Hepatocyte (in vitro differentiated cells): ENCODE measurements at regions not wholly inside any gene's neighbourhood (a gene's known extent, or its start where the extent isn't known, plus 50 kb on each side); places are given as distances from the start of the nearest gene placed in this dataset.
A peak's percentile ranks its signal among the peaks of the same experiment; 100 is the strongest.

ENCODE experiments used
- DNase-seq: peaks from one replicate; pipeline ENCODE4 v3.0.0-alpha.2; 2016; ENCODE audit warnings: low spot score
- H2AFZ ChIP-seq: fragments of 200-600 bp; sonication (generic); 2 replicates; pipeline ENCODE4 v1.6.0; 2016; ENCODE audit warnings: antibody characterized with exemption, mild to moderate bottlenecking
- H3K27ac ChIP-seq: fragments of 200-600 bp; sonication (generic); 2 replicates; pipeline ENCODE4 v1.5.1; 2016; ENCODE audit warnings: mild to moderate bottlenecking
- H3K27me3 ChIP-seq: fragments of 200-600 bp; sonication (generic); 2 replicates; pipeline ENCODE4 v1.6.1; 2016
- H3K36me3 ChIP-seq: fragments of 200-600 bp; sonication (generic); replicated peaks from 2 replicates; pipeline ENCODE4 v1.5.1; 2016; ENCODE audit warnings: low read depth; ENCODE audit not compliant: insufficient read depth
- H3K4me1 ChIP-seq: fragments of 200-600 bp; sonication (generic); 2 replicates; pipeline ENCODE4 v1.5.1; 2016; ENCODE audit warnings: mild to moderate bottlenecking, moderate library complexity; ENCODE audit not compliant: insufficient read depth
- H3K4me2 ChIP-seq: fragments of 200-600 bp; sonication (generic); 2 replicates; pipeline ENCODE4 v1.6.0; 2016
- H3K4me3 ChIP-seq: fragments of 200-600 bp; sonication (generic); 2 replicates; pipeline ENCODE4 v1.5.1; 2016; ENCODE audit warnings: mild to moderate bottlenecking
- H3K79me2 ChIP-seq: fragments of 200-600 bp; sonication (generic); 2 replicates; pipeline ENCODE4 v1.6.0; 2017; ENCODE audit warnings: mild to moderate bottlenecking
- H3K9me2 ChIP-seq: fragments of 200-600 bp; sonication (generic); replicated peaks from 2 replicates; pipeline ENCODE4 v1.6.0; 2017; ENCODE audit warnings: mild to moderate bottlenecking; ENCODE audit not compliant: insufficient read depth
- H3K9me3 ChIP-seq: fragments of 200-600 bp; sonication (generic); 2 replicates; pipeline ENCODE4 v1.5.1; 2016; ENCODE audit warnings: low read depth, mild to moderate bottlenecking
- H4K20me1 ChIP-seq: fragments of 200-600 bp; sonication (generic); 2 replicates; pipeline ENCODE4 v1.6.0; 2016; ENCODE audit warnings: mild to moderate bottlenecking; ENCODE audit not compliant: insufficient read depth, poor library complexity, severe bottlenecking
- EZH2 ChIP-seq: fragments of 200-600 bp; sonication (generic); IDR thresholded peaks from 2 replicates; pipeline ENCODE4 v1.6.1; 2016; ENCODE audit warnings: antibody characterized with exemption, mild to moderate bottlenecking, borderline replicate concordance
- EZH2phosphoT487 ChIP-seq: fragments of 200-600 bp; sonication (generic); IDR thresholded peaks from one replicate; pipeline ENCODE4 v1.6.1; 2018; ENCODE audit warnings: antibody characterized with exemption, mild to moderate bottlenecking, low read depth, moderate library complexity; ENCODE audit not compliant: unreplicated experiment, severe bottlenecking
- WGBS: methylation state at CpG from one replicate; pipeline ENCODE4 v1.1.6; 2016; ENCODE audit warnings: low lambda C conversion rate; ENCODE audit errors: missing lambda C conversion rate; 5-methylcytosine and 5-hydroxymethylcytosine counted together
- TF ChIP-seq, protein P1 (sequence below): fragments of 200-600 bp; sonication (generic); IDR thresholded peaks from 2 replicates; pipeline ENCODE4 v1.5.1; 2016; ENCODE audit warnings: antibody characterized with exemption, mild to moderate bottlenecking; ENCODE audit not compliant: poor library complexity

DNA sequence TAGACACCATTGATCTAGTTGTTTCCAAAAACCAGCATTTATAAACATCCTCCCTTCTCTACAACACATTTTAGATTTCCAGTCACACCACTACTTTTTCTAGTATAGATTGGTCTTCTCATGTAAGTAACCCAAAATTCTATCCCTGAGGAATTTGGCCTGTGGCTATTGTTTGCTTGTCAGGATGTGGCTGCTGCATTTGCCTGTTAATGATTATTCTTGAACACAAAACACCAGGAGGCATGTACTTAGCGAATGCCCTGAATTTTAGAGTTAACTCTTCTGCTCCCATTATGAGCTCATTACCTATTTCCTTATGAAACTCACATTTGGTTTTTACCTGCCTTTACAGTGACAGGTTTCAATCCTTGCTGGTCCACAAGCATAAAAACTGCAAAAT, 102.0 kb upstream of the FSTL5 start:
- Histone ChIP-seq H3K9me2 (no peaks in the 10 kb centered on the region), H2AFZ (no peak overlapping the region), H3K79me2 (no peaks in the 10 kb centered on the region), H4K20me1 (no peaks in the 10 kb centered on the region), H3K4me2 (no peak overlapping the region), H3K27ac (no peak overlapping the region), H3K4me1 (no peaks in the 10 kb centered on the region), H3K9me3 (peaks cover 9% of the 10 kb centered on the region), H3K36me3 (no peaks in the 10 kb centered on the region), H3K27me3 (no peaks in the 10 kb centered on the region), H3K4me3 (no peak overlapping the region)
- no peak for DNase-seq
- no peak for TF ChIP-seq EZH2
- WGBS = 5% methylated on average over 1 of the region's 1 CpG

DNA sequence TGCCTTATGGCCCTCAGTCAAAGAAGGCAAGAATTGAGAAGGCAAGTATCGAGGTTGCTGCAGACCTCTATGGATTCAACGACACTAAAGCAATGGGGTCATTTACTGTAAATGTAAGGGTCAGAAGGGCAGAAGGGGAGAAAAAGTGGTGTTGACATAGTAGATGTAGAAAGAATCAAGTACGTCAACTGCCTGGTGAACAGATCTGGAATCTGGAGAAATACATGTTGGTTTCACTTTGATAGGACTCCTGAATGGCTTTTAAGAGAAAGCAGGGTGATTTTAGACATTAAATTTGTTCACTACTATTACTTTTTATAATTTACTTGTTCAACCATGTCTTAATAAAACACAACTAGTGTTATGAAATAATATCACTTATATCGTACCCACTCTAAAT, 81.3 kb upstream of the FSTL5 start:
- no peaks in the 10 kb centered on the region for H3K27me3 ChIP-seq
- 73% methylated on average over 4 of the region's 4 CpGs for WGBS

DNA sequence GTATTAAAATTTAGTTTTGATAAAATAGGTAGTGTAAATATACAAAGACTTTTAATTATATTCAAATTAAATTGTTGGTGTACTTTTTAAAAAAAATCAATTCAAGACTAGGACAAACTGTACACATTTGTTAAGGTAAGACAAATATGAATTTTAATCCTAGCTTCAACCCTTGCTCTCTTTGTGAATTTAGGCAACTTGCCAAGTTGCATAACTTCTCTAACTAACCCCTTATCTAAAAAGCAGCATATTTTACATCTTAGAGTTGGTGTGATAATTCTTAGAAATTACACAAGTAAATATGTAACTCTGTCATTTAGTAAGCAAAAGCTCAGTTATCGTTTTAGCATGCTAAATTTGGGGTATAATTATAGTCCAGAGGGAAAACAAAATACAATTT, 78.1 kb upstream of the FSTL5 start:
- H3K27me3 ChIP-seq = no peaks in the 10 kb centered on the region
- H3K4me2 ChIP-seq = peak overlapping the region; percentile 11
- no peak overlapping the region for H3K4me3 ChIP-seq
- WGBS = 30% methylated on average over 1 of the region's 1 CpG
- no peaks in the 10 kb centered on the region for H3K4me1 ChIP-seq
- no peaks in the 10 kb centered on the region for H3K36me3 ChIP-seq
- no peaks in the 10 kb centered on the region for H3K9me3 ChIP-seq
- H4K20me1 ChIP-seq = no peaks in the 10 kb centered on the region
- peak; percentile 28 for DNase-seq
- H2AFZ ChIP-seq = no peak overlapping the region
- H3K27ac ChIP-seq = no peak overlapping the region
- H3K79me2 ChIP-seq = no peaks in the 10 kb centered on the region
- TF ChIP-seq EZH2 (no peak), EZH2phosphoT487 (no peak)
- TF ChIP-seq, protein P1, sequence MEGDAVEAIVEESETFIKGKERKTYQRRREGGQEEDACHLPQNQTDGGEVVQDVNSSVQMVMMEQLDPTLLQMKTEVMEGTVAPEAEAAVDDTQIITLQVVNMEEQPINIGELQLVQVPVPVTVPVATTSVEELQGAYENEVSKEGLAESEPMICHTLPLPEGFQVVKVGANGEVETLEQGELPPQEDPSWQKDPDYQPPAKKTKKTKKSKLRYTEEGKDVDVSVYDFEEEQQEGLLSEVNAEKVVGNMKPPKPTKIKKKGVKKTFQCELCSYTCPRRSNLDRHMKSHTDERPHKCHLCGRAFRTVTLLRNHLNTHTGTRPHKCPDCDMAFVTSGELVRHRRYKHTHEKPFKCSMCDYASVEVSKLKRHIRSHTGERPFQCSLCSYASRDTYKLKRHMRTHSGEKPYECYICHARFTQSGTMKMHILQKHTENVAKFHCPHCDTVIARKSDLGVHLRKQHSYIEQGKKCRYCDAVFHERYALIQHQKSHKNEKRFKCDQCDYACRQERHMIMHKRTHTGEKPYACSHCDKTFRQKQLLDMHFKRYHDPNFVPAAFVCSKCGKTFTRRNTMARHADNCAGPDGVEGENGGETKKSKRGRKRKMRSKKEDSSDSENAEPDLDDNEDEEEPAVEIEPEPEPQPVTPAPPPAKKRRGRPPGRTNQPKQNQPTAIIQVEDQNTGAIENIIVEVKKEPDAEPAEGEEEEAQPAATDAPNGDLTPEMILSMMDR = no peak
- H3K9me2 ChIP-seq = no peaks in the 10 kb centered on the region

More for the DNA sequence above, 81.3 kb upstream of the FSTL5 start:
- H3K4me1 ChIP-seq = no peaks in the 10 kb centered on the region
- no peak for DNase-seq
- H3K79me2 ChIP-seq = no peaks in the 10 kb centered on the region
- no peak overlapping the region for H3K27ac ChIP-seq
- H4K20me1 ChIP-seq = no peaks in the 10 kb centered on the region
- no peaks in the 10 kb centered on the region for H3K9me3 ChIP-seq
- H3K9me2 ChIP-seq = no peaks in the 10 kb centered on the region
- TF ChIP-seq EZH2 (no peak), EZH2phosphoT487 (no peak)
- TF ChIP-seq, protein P1 = no peak
- no peak overlapping the region for H2AFZ ChIP-seq
- H3K4me2 ChIP-seq = no peak overlapping the region
- H3K4me3 ChIP-seq = no peak overlapping the region
- no peaks in the 10 kb centered on the region for H3K36me3 ChIP-seq

DNA sequence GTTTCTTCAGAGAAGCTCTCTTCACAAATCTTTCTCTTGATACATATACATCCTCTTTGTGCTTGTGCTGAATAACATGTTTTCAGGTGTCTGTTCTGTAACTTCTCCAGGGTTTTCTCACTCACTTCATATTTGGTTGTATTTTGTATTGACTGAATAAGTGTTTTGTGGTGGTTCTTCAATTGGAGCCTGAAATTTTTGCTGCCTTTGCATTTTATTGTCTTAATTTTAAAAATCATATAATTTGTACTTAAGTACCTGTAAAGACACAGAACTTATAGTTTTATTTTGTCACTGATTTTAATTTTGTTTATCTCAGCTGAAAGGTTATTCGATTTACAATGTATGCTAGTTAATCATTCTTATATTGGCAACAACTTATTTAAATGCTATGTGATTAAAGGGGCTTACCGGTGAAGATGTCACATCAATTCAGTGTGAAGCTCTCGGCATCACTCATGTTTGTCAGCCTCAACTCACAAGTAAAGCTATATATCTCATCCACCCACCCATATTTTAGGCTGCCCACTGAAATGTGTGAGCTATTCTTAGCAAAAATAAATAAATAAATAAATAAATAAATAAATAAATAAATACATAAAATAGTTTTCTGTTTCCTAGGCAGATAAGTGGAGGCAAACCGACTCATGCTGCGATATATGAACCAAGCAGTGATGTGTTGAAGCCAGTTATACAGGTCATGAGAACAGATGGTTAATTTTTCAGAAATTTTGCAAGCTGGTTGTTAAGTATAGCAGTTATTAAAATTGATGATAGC, 76.4 kb upstream of the FSTL5 start:
- Histone ChIP-seq H3K4me3 (no peak overlapping the region), H3K36me3 (no peaks in the 10 kb centered on the region), H3K4me2 (no peak overlapping the region), H3K27ac (no peak overlapping the region), H3K9me2 (no peaks in the 10 kb centered on the region), H3K79me2 (no peaks in the 10 kb centered on the region), H3K4me1 (no peaks in the 10 kb centered on the region), H4K20me1 (no peaks in the 10 kb centered on the region), H3K27me3 (no peaks in the 10 kb centered on the region), H2AFZ (no peak overlapping the region), H3K9me3 (no peaks in the 10 kb centered on the region)
- TF ChIP-seq, protein P1 = no peak
- TF ChIP-seq EZH2 = no peak
- no peak for TF ChIP-seq EZH2phosphoT487
- 96% methylated on average over 5 of the region's 5 CpGs for WGBS
- no peak for DNase-seq
